SU-DHL-6 (cell line): ENCODE measurements at regions not wholly inside any gene's neighbourhood (a gene's known extent, or its start where the extent isn't known, plus 50 kb on each side); places are given as distances from the start of the nearest gene placed in this dataset.

ENCODE experiments used
- H2AFZ ChIP-seq: fragments of 200-600 bp; sonication (generic); 2 replicates; pipeline ENCODE4 v1.6.1; 2014; ENCODE audit warnings: low read depth, mild to moderate bottlenecking, moderate library complexity, mixed read lengths, antibody characterized with exemption, low read length; ENCODE audit not compliant: severe bottlenecking
- H3F3A ChIP-seq: fragments of 200-600 bp; shearing (Covaris generic); 2 replicates; pipeline ENCODE4 v1.6.0; 2016; ENCODE audit warnings: antibody characterized with exemption, mild to moderate bottlenecking; ENCODE audit not compliant: insufficient read depth
- H3K27ac ChIP-seq: fragments of 200-600 bp; sonication (generic); 2 replicates; pipeline ENCODE4 v1.5.1; 2016; ENCODE audit warnings: low read depth, mild to moderate bottlenecking, low read length, moderate library complexity, mixed read lengths
- H3K27me3 ChIP-seq: fragments of 200-600 bp; sonication (generic), shearing (Covaris generic); 2 replicates; pipeline ENCODE4 v1.6.0; 2014; ENCODE audit warnings: mild to moderate bottlenecking, low read length
- H3K36me3 ChIP-seq: fragments of 200-600 bp; sonication (generic); 2 replicates; pipeline ENCODE4 v1.6.1; 2014; ENCODE audit warnings: mild to moderate bottlenecking, low read length, mixed read lengths
- H3K4me2 ChIP-seq: fragments of 300-600, 200-600 bp; shearing (Covaris generic), sonication (generic); 2 replicates; pipeline ENCODE4 v1.6.0; 2014; ENCODE audit warnings: low read length, low read depth, mild to moderate bottlenecking; ENCODE audit not compliant: poor library complexity, severe bottlenecking
- H3K4me3 ChIP-seq: fragments of 200-600 bp; sonication (generic); 2 replicates; pipeline ENCODE4 v1.5.1; 2014; ENCODE audit warnings: antibody characterized with exemption, low read length, mild to moderate bottlenecking, mixed read lengths; ENCODE audit not compliant: insufficient read depth, poor library complexity, severe bottlenecking
- H3K79me2 ChIP-seq: fragments of 200-600 bp; sonication (generic); 2 replicates; pipeline ENCODE4 v1.6.1; 2014; ENCODE audit warnings: mild to moderate bottlenecking, low read length, moderate library complexity; ENCODE audit not compliant: insufficient read depth
- H3K9ac ChIP-seq: fragments of 200-600 bp; sonication (generic); 2 replicates; pipeline ENCODE4 v1.7.0; 2014; ENCODE audit warnings: mild to moderate bottlenecking, low read length
- H3K9me2 ChIP-seq: fragments of 200-600 bp; sonication (generic); replicated peaks from 2 replicates; pipeline ENCODE4 v1.6.1; 2014; ENCODE audit warnings: low read length; ENCODE audit not compliant: insufficient read depth
- H3K9me3 ChIP-seq: fragments of 200-600 bp; sonication (generic); 2 replicates; pipeline ENCODE4 v1.6.1; 2014; ENCODE audit warnings: low read length, mixed read lengths; ENCODE audit not compliant: insufficient read depth
- H4K20me1 ChIP-seq: fragments of 200-600 bp; sonication (generic); 2 replicates; pipeline ENCODE4 v1.6.1; 2014; ENCODE audit warnings: low read depth, mild to moderate bottlenecking, antibody characterized with exemption, low read length, moderate library complexity, mixed read lengths
- CTCF ChIP-seq: fragments of 200-600 bp; sonication (generic); IDR thresholded peaks from one replicate; pipeline ENCODE4 v1.5.1; 2017; ENCODE audit warnings: antibody characterized with exemption, mild to moderate bottlenecking, low read length, moderate library complexity; ENCODE audit not compliant: insufficient read depth, poor library complexity, severe bottlenecking
- EZH2phosphoT487 ChIP-seq: fragments of 200-600 bp; sonication (generic), shearing (Covaris generic); conservative IDR thresholded peaks from 2 replicates; pipeline ENCODE4 v1.6.1; 2018; ENCODE audit warnings: mild to moderate bottlenecking, antibody characterized with exemption, low read length, moderate library complexity, mixed read lengths

- H3K4me3 ChIP-seq, result no peak overlapping the region
- no peak overlapping the region for H3K27ac ChIP-seq
- H2AFZ ChIP-seq, result no peak overlapping the region
- H3K9me3 ChIP-seq, result no peaks in the 10 kb centered on the region
- TF ChIP-seq CTCF (no peak), EZH2phosphoT487 (no peak)
- no peaks in the 10 kb centered on the region for H3K79me2 ChIP-seq
- H3K9me2 ChIP-seq, result no peaks in the 10 kb centered on the region
- no peaks in the 10 kb centered on the region for H4K20me1 ChIP-seq
- no peak overlapping the region for H3K9ac ChIP-seq
- no peak overlapping the region for H3K4me2 ChIP-seq
- no peaks in the 10 kb centered on the region for H3K27me3 ChIP-seq
- no peaks in the 10 kb centered on the region for H3F3A ChIP-seq
- H3K36me3 ChIP-seq, result no peaks in the 10 kb centered on the region
Observed at GRCh38 chr12:20232931-20233675, 135.2 kb upstream of the PDE3A start.

- TF ChIP-seq CTCF, result no peak
- no peak for TF ChIP-seq EZH2phosphoT487
- Histone ChIP-seq H3K27ac (no peak overlapping the region), H3K9ac (no peak overlapping the region), H4K20me1 (no peaks in the 10 kb centered on the region), H3K9me2 (no peaks in the 10 kb centered on the region), H3K36me3 (no peaks in the 10 kb centered on the region), H3K79me2 (no peaks in the 10 kb centered on the region), H3K4me2 (no peak overlapping the region), H3K9me3 (no peaks in the 10 kb centered on the region), H3K27me3 (no peaks in the 10 kb centered on the region), H3K4me3 (no peak overlapping the region), H2AFZ (no peak overlapping the region), H3F3A (no peaks in the 10 kb centered on the region)
Observed at GRCh38 chr12:20234474-20234873, 133.9 kb upstream of the PDE3A start.

GRCh38 chr12:20237091-20237490 lies 131.2 kb upstream of the PDE3A start:
- Histone ChIP-seq H3K27ac (no peak overlapping the region), H3K4me3 (no peak overlapping the region), H3F3A (no peaks in the 10 kb centered on the region), H3K9me3 (no peaks in the 10 kb centered on the region), H3K27me3 (no peaks in the 10 kb centered on the region), H3K79me2 (no peaks in the 10 kb centered on the region), H3K9ac (no peak overlapping the region), H3K36me3 (no peaks in the 10 kb centered on the region), H4K20me1 (no peaks in the 10 kb centered on the region), H3K4me2 (no peak overlapping the region), H3K9me2 (no peaks in the 10 kb centered on the region), H2AFZ (no peak overlapping the region)
- TF ChIP-seq CTCF (no peak), EZH2phosphoT487 (no peak)
